ENCODE measurements at regions not wholly inside any gene's neighbourhood (a gene's known extent, or its start where the extent isn't known, plus 50 kb on each side); places are given as distances from the start of the nearest gene placed in this dataset.

DNA sequence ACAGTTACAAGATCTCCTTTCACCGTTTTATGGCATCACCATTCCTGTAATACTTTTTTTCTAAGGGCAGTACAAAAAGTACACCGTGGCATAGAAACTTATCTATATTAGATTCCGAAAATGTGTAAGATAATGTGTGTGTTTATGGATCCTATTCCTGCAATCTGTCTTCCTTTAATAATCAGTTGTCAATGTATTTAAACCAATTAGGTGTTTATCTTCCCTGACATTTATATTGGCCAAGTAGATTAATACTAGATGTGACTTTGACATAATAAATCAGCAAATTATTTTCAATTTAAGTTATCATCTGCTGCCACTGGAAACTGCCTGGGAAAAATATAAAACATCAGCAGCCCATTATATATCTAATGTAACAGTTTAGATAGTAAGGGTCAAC, 770.3 kb upstream of the ADGRL2 start:
- no peaks in the 10 kb centered on the region for H3K9me3 ChIP-seq (replicated peaks in 1 of 2; ENCODE audit: control insufficient read depth in 1 of 2, insufficient read depth in 1 of 2, low read length in 2 of 2)
- H3K27ac ChIP-seq (ENCODE audit: low read depth in 1 of 2, low read length in 2 of 2): no peak overlapping the region
- Mint-ChIP-seq H3K27ac (no peak overlapping the region), H3K9me3 (peaks cover 2 to 6% (median 3%) of the 10 kb centered on the region in 7 donors), H3K4me3 (no peak overlapping the region), H3K4me1 (no peaks in the 10 kb centered on the region), H3K27me3 (ENCODE audit: low read depth in 3 of 3) (peaks cover 0 to 2% (median 0%) of the 10 kb centered on the region in 3 donors), H3K36me3 (no peaks in the 10 kb centered on the region)
- no peak overlapping the region for H3K4me3 ChIP-seq (replicated peaks in 1 of 3; ENCODE audit: low read depth in 2 of 3, low read length in 3 of 3)
- no peak overlapping the region for H2AFZ ChIP-seq (ENCODE audit: insufficient read depth, low read depth, low read length, poor library complexity, severe bottlenecking)
- no CpG with 5 or more reads among the region's 3 CpGs for WGBS (ENCODE audit: insufficient coverage)
- H3K79me2 ChIP-seq (ENCODE audit: insufficient read depth, low read length): no peaks in the 10 kb centered on the region
- H4K20me1 ChIP-seq (ENCODE audit: insufficient read depth, low read length): no peaks in the 10 kb centered on the region
- H3K27me3 ChIP-seq (ENCODE audit: control insufficient read depth in 2 of 2, insufficient read depth in 2 of 2, low read length in 2 of 2): no peaks in the 10 kb centered on the region
- no peak overlapping the region for H3K4me2 ChIP-seq (replicated peaks; ENCODE audit: extremely low read depth, low read length, poor library complexity, severe bottlenecking)
- intact Hi-C loops (cut with micrococcal nuclease): no loop called here
- no peak for DNase-seq
- H3K36me3 ChIP-seq (replicated peaks in 1 of 2; ENCODE audit: control insufficient read depth in 1 of 2, insufficient read depth in 2 of 2, low read length in 2 of 2): no peaks in the 10 kb centered on the region
- no peak overlapping the region for H3K9ac ChIP-seq (ENCODE audit: insufficient read depth, low read length, poor library complexity, severe bottlenecking)
- TF ChIP-seq, protein P1, sequence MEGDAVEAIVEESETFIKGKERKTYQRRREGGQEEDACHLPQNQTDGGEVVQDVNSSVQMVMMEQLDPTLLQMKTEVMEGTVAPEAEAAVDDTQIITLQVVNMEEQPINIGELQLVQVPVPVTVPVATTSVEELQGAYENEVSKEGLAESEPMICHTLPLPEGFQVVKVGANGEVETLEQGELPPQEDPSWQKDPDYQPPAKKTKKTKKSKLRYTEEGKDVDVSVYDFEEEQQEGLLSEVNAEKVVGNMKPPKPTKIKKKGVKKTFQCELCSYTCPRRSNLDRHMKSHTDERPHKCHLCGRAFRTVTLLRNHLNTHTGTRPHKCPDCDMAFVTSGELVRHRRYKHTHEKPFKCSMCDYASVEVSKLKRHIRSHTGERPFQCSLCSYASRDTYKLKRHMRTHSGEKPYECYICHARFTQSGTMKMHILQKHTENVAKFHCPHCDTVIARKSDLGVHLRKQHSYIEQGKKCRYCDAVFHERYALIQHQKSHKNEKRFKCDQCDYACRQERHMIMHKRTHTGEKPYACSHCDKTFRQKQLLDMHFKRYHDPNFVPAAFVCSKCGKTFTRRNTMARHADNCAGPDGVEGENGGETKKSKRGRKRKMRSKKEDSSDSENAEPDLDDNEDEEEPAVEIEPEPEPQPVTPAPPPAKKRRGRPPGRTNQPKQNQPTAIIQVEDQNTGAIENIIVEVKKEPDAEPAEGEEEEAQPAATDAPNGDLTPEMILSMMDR (IDR thresholded peaks at IDR 0.05): no peak
- H3K4me1 ChIP-seq (ENCODE audit: control insufficient read depth in 1 of 2, insufficient read depth in 2 of 2, low read length in 2 of 2): no peaks in the 10 kb centered on the region

DNA sequence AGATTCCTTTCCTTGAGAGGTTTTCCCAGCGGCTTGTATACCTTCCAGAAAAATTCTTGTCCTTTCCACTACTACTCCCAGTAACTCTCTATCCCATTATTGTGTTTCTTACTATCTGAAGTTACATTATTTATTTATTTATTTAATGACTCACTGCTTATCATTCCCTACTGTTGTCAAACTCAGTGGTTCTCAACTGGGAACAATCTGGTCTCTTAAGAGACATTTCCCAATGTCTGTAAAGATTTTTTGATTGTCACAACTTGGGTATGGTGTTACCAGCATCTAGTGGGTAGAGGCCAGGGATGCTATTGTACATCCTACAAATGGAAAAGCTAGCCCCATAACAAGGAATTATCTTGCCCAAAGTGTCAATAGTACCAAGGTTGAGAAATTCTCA, 771.5 kb upstream of the ADGRL2 start:
- Mint-ChIP-seq H3K27me3 (ENCODE audit: low read depth in 3 of 3) (peaks cover 0 to 2% (median 0%) of the 10 kb centered on the region in 3 donors), H3K4me3 (no peak overlapping the region), H3K9me3 (peaks cover 0 to 5% (median 0%) of the 10 kb centered on the region in 7 donors), H3K4me1 (no peaks in the 10 kb centered on the region), H3K36me3 (no peaks in the 10 kb centered on the region), H3K27ac (no peak overlapping the region)
- H3K4me3 ChIP-seq (replicated peaks in 1 of 3; ENCODE audit: low read depth in 2 of 3, low read length in 3 of 3): no peak overlapping the region
- no peaks in the 10 kb centered on the region for H4K20me1 ChIP-seq (ENCODE audit: insufficient read depth, low read length)
- no peaks in the 10 kb centered on the region for H3K27me3 ChIP-seq (ENCODE audit: control insufficient read depth in 2 of 2, insufficient read depth in 2 of 2, low read length in 2 of 2)
- no peaks in the 10 kb centered on the region for H3K9me3 ChIP-seq (replicated peaks in 1 of 2; ENCODE audit: control insufficient read depth in 1 of 2, insufficient read depth in 1 of 2, low read length in 2 of 2)
- DNase-seq: no peak
- H3K36me3 ChIP-seq (replicated peaks in 1 of 2; ENCODE audit: control insufficient read depth in 1 of 2, insufficient read depth in 2 of 2, low read length in 2 of 2): no peaks in the 10 kb centered on the region
- intact Hi-C loops (cut with micrococcal nuclease): no loop called here
- H2AFZ ChIP-seq (ENCODE audit: insufficient read depth, low read depth, low read length, poor library complexity, severe bottlenecking): no peak overlapping the region
- no peaks in the 10 kb centered on the region for H3K79me2 ChIP-seq (ENCODE audit: insufficient read depth, low read length)
- no peaks in the 10 kb centered on the region for H3K4me1 ChIP-seq (ENCODE audit: control insufficient read depth in 1 of 2, insufficient read depth in 2 of 2, low read length in 2 of 2)
- no peak overlapping the region for H3K4me2 ChIP-seq (replicated peaks; ENCODE audit: extremely low read depth, low read length, poor library complexity, severe bottlenecking)
- WGBS (ENCODE audit: insufficient coverage): no CpG with 5 or more reads among the region's 1 CpG
- TF ChIP-seq, protein P1 (IDR thresholded peaks at IDR 0.05): no peak
- no peak overlapping the region for H3K9ac ChIP-seq (ENCODE audit: insufficient read depth, low read length, poor library complexity, severe bottlenecking)
- H3K27ac ChIP-seq (ENCODE audit: low read depth in 1 of 2, low read length in 2 of 2): no peak overlapping the region
